HPDE6-E6E7 (cell line): ENCODE measurements at regions not wholly inside any gene's neighbourhood (a gene's known extent, or its start where the extent isn't known, plus 50 kb on each side); places are given as distances from the start of the nearest gene placed in this dataset.
"Not testable (repeated sequence)": the region's sequence is repeated elsewhere in the genome, so short reads cannot be mapped to it uniquely, and the experiment has no call there.

Experiments used
- DNase-seq: peaks from one replicate; pipeline ENCODE4 v3.0.0; 2011; ENCODE audit warnings: missing footprints; ENCODE audit errors: extremely low spot score

DNA sequence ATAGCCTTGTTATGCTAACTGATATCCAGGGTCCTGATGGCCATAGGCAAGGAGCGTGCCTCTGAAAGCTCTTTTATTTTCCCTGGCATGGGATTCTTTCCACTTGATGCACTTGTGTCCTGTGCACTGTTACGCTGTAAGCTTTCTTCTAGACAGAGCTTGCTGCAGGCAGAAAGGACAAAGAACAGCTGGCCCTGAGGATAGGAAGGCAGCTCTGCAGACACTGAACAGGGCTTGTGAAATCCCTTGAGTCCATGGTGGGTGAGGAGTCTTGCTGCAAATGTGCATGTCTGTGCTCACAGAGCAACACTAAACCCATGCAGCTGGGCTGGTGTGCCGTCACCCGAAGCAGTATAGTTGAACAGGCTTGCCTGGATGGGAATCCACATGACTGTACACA lies 126.6 kb downstream of the AKAP11 start:
- DNase-seq: no peak

DNA sequence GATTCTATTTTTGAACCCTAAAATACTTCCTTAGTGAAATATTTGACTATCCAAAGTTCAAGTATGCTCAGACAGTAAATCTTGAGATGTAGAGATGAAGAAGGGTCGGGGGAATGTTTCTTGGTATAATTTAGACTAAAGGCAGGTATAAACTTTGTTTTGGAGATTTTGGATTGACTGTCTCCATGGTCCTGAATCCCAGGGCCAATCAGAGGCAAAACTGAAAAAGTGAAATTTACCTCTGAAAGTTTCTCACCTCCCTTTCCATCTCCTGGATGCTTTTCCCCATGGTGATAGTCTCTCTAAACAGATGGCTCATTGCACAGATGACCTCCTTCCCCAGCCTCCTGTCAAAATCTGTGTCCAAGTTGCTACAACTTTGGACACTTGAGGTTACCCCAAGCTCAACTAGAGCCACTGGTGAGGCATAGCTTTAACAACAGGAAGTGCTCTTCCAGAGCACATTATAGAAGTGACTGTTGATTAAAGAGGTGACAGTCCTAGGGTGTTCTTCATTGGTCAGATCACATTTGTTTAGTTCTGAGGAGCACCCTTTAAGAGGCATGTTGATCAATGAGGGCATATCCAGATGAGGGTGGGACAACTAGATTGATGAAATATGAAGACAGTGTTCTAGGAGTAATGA lies 128.4 kb downstream of the AKAP11 start:
- no peak for DNase-seq

DNA sequence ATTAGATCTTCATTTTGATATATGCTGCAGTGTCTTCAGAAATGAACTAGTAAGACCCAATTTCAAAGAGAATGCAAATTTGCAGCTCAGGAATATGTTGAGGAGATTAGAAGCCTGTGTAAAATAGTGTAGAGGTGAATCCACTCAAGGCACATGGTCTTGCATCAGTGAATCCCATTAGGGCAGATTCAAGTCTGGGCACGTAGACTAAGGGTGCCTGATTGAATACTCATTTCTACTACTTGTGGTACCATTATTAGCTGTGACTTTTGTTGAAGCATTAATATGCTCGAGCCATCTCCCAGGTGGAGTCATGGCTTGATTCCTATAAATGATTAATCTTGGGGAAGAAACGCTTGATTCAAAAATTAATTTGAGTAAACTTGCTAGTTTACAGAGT lies 129.4 kb downstream of the AKAP11 start:
- DNase-seq: no peak

DNA sequence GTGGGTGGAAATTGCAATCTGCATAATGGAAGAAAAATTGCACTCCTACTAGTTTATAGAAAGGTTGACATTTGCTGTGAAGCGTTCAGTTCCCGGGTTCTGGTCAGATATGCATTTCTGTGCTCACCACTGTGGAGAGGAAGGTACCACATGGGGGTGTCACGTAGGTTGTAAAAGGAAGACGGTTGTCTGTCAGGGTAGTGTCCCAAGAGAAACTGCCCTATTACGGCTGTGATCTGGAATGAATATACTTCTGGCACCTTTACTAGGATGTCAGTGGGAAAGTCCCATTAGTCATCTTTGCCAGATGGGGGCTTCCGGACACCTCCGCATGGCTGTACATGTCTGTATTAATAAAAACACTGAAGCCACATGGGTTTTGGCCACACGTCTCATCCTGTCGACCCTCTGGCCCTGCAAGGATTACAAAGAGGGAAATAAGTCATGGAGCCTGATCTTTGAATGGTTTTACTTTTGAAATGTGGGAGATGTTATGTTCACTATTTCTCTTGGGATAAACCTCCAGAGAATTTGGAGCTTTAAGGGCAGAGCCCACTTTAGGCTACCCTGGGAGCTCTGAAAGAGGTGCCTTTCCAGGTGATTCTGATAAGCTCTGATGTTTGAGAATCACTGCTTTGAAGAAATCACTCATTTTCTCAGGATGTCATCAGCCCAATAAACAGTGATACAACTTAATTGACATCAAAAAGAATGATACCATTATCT lies 133.9 kb downstream of the AKAP11 start:
- peak; percentile 3 for DNase-seq

DNA sequence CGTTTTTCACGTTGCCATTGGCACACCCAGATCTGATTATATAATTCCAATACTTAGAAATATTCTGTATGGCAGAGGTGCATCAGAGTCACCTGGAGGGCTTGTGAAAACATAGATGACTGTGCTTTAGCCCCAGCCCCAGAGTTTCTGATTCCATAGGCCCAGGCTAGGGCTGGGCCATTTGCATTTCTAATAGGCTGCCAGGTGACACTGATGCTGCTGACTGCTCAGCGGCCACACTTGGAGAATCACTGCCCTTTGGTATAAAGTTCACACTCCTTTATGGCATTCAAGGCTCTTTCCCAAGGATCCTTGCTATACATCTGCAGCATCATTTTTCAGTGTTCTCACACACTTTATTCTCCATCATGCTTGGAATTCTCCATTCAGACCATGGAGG lies 137.1 kb downstream of the AKAP11 start:
- DNase-seq: no peak

DNA sequence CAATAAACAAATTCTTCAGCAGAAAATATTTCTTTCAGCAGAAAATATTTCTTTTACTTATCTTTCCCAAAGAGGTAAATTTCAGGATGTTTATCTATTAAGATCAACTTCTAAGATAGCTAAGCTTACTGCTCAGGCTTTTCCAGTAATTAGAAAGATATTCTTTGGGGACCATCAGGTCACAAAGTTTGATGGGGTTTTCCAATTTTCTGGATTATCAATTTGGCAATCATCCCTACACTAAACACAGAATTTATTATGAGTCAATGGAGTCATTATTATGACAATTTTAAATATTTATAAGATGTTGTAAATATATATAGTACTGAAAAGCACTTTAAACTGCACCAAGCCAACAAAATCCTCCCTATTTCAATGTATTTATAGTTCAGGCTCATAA lies 137.6 kb downstream of the AKAP11 start:
- no peak for DNase-seq

DNA sequence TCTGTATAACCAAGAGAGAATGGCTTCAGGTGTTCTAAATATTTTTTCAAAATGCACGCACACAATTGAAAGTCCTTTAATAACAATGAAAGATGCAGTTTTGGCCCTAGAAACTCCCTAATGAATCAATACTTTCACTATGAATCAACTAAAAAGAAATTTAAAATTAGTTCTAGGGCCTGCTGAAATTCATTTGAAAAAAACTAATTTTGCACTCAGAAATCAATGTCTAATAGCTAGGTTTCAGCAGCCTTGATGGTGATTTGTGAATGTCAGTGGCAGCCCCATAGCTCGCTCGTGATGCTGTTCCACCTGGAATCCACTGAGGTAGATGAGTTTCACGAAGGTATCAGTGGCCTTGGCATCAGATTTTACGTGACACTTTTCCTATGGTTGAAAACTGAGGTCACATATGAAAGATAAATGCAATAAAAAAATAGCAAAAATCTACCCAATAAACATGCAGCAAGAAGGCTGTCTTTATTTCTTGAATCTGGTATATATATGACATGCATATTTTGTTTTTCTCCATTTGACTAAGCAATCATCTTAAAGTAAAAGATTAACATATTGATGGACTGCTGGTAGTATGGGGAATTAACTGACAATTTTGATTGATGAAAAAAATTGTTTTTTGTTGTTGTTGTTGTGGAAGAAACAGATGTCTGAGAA lies 141.0 kb downstream of the AKAP11 start:
- no peak for DNase-seq

DNA sequence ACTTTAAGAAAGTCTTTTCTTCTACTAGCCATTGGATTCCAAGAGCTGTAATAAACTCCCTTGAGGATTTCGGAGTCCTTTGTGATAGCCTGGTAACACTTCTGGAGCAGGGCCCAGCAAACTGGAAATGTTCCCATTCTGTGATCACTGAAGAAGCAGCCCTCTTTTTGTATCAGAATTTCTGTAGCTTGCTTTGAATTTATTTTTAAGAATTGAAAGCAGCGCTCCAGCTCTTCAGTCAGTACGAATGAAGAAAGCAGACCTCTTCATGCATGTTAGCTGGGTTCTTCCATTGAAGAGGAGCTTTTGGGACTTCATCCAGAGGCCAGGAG lies 141.5 kb downstream of the AKAP11 start:
- no peak for DNase-seq

DNA sequence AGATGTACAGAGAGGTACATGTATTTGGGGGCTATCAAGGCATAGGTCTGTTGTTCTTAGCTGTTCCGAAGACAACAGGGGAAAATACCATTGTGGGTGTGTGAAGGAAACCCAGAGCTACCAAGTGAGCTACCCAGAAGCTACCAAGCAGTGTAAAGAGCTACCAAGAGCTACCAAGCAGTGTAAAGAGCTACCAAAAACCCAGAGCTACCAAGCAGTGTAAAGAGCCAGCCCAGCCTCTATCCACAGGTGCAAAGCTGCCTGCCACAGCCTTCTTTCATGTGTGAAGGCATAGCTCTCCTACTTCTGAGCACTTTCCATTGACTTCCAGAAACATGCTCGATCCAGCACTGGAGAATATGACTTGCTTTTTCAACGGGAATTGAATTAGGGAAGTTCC lies 145.7 kb downstream of the AKAP11 start:
- no peak for DNase-seq

DNA sequence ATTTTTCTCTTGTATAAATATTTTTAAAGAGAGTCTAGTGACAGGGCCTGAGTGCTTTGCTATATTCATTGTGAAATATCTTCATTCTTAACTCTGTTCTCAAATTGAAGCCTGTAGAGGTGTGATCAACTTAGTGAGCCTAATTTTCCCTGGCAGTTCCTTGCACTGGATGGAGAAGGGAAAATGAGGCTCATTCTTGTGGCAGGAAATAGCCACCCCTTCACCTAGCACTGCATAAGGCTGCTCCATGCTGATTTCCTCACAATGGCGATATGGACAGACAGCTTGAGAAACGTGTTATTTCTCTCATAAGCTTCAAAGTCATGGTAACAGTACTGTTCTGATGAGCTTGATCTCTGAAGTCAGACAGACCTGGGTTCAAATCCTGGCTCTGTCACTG lies 146.2 kb downstream of the AKAP11 start:
- DNase-seq: no peak

DNA sequence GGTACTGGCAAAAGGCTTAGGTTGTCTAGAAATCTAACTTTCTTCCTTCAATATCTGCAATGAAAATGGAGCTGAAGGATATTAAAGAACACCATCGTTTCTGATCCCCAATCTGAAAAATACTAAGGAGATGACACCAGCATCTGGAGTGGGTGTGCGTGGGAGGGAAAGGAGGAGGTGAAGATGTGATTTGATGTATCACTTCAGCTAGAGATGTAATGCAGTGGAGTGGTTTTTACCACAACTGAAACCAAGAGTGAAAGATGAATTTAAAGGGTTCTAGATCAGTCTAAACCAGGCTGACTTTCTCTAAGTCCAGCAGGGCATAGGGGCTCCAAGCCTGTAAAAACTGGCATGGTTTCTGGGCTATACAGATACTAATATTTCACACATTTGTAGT lies 148.4 kb downstream of the AKAP11 start:
- DNase-seq: no peak

DNA sequence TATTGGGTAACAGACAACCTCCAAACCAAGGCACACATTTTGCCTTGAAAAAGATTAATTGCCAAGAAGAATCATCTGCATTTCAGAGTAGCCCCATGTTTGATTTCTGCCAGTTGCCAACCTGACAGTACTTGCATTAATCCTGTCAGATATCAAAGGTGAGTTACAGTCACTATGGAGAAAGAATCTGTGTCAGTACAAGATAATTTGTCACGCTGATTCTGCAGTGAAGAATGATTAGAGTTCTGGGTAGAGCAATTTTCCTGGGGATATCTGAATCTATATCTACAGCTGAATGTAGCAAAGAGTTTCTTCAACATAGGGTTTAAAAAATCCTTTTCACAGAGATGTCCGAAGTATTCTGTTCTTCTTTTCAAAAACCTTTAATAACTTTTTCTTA lies 150.7 kb downstream of the AKAP11 start:
- DNase-seq: no peak

DNA sequence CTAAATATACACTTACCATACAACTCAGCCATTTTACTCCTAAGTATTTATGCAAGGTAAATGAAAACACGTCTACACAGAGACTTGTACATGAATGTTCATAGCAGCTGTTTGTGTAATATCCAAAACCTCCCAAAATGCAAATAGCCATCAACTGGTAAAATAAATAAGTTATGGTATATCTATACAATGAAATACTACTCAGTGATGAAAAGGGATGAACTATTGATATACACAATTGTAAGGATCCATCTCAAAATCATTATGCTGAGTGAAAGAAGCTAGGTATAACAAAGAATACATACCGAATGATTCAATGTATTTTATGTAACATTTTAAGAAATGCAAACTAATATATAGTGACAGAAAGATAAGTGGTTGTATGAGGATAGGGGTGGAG lies 149.8 kb upstream of the TNFSF11 start:
- DNase-seq: no peak

DNA sequence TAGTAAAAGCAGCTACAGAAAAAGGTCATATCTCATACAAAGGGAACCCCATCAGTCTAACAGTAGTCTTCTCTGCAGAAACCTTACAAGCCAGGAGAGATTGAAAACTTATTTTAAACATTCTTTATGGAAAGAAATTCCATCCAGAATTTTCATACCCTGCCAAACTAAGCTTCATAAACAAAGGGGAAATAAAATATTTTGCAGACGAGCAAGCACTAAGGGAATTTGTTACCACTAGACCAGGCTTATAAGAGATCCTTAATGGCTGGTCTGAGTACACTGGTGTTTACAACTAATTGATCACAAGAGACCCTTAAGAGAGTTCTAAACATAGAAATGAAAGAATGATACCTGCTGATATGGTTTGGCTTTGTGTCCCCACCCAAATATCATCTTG lies 128.6 kb upstream of the TNFSF11 start:
- no peak for DNase-seq

DNA sequence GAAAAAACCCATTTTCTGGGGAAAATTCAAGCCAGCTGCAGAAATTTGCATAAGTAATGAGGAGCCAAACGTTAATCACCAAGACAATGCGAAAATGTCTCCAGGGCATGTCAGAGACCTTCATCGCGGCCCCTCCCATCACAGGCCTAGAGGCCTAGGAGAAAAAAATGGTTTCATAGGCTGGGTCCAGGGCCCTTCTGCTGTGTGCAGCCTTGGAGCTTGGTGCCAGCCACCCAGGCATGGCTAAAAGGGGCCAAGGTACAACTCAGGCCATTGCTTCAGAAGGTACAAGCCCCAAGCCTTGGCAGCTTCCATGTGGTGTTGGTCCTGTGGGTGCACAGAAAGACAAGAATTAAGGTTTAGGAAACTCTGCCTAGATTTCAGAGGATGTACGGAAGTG lies 127.4 kb upstream of the TNFSF11 start:
- DNase-seq: not testable (repeated sequence)

DNA sequence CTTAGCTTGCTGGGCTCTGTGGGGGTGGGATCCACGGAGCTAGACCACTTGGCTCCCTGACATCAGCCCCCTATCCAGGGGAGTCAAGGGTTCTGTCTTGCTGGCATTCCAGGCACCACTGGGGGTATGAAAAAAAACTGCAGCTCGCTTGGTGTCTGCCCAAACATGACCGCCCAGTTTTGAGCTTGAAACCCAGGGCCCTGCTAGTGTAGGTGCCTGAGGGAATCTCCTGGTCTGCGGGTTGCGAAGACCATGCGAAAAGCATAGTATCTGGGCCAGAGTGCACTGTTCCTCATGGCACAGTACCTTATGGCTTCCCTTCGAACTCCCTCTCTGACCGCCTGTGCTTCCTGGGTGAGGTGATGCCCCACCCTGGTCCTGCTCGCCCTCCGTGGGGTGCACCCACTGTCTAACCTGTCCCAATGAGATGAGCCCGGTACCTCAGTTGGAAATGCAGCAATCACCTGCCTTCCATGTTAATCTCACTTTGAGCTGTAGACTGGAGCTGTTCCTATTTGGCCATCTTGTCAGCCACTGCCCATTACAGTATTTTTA lies 120.8 kb upstream of the TNFSF11 start:
- no peak for DNase-seq

DNA sequence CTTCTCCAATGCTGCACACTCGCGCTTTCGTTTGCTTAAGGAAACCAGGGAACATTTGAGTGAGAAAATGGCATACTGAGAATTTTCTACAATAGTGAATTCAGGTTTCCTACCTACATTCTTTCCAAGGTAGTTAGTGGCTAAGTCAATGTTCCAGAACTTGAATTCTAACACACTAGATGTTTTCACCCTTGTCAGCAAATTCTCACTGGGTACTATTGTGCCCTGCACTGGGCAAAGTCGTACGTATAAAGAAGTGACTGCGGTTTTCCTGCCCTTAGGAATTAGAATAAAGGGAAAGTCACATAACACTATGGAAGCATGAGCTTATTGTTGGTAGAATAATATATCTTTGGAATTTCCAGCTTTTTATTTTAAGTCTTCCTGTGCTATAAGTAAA lies 119.2 kb upstream of the TNFSF11 start:
- no peak for DNase-seq

DNA sequence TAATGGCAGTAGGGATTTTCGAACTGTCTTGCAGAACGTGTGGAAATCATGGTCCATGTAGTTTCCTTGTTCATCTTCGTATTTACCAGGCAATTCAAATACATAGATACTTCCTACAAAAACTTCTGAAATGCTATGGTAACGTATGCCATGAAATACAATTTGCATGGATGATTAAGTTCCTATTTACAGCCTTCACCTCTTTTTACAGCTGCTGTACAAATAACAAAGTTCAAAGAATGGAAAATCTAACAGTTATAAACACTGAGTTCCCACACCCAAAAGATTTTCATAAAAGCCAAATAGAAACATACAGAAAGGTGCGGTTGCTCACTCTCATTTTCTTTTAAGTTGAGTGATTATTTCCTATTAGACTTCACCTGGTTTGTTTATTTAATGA lies 115.8 kb upstream of the TNFSF11 start:
- DNase-seq: no peak

DNA sequence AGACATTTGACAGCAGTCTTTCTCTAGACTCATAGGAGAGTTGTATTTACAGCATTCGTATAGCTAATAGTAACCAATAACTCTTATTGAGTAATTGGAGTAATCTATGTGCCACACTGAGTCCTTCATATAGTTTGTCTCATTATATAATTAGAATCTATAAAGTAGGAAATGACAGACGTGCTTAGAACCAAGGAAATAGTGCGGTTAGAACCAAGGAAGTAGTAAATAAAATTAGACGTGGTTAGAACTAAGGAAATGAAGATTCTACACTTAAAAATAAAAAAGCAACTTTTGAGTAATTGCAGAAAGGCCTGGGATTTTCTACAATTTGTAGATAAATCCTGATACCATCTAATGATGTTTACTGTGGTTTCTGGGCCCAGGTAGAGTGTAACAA lies 107.8 kb upstream of the TNFSF11 start:
- no peak for DNase-seq

DNA sequence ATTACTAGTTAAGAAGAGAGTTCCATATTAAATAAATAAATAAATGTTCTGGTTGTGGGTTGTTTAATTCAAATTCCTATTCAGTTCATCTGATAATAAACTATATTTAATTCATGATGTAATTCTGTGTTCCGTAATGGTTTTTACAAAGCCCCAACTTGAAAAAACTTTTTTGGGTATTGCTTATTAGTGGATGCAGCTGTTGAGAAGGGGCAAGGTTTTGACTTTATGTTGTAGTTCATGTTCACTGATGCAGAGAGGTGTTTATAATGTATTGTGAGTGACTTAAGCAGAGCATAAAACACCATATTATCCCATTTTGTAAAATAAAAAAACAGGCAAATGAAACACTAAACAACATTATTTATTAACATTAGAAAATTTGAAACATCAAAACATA lies 107.3 kb upstream of the TNFSF11 start:
- no peak for DNase-seq

DNA sequence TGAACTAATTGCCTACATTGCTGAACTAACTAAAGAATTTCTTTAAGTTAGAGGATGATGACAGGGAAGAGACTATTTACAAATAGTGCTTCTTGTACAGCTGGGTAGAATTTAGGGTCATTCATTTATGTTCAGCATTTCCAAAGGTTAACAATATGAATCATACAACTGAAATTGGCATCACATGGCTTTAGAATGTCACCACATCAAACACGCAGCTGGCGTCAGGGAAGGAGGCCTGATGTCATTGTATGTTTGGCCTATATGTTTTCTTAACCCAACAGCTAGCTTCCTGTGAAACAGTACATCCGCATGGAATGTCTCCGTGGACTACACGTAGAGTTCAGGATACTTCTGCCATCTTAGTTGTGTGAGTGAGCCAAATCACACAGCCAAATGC lies 99.0 kb upstream of the TNFSF11 start:
- no peak for DNase-seq

DNA sequence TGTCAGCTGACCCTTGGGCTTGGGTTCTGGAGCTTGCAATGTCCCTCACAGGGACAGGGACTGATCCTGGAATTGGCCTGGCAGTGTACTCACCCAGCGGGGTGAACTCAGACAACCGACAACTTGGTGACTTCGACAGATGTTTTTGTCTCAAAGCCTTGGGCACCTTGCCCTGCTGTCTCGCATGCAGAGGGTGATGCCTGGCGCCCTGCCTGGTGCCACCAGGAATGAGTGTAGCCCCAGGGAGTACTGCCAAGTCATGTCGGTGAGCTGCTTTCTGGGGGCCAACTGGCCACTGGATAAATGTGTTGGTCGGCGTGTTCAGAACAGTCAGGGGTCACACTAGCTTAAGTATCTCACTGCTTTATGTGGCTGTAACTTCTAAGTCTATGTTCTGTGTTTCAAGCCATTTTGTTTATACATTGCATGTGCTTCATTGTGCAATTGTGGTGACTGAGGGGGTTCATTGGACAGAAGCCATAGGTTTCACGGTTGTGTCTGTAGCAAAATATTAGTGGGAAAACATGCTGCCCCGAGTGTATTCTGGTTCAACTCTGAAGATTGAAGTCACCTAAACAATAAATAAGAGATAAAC lies 96.3 kb upstream of the TNFSF11 start:
- DNase-seq: no peak
